ENCODE measurements at regions not wholly inside any gene's neighbourhood (a gene's known extent, or its start where the extent isn't known, plus 50 kb on each side); places are given as distances from the start of the nearest gene placed in this dataset.

DNA sequence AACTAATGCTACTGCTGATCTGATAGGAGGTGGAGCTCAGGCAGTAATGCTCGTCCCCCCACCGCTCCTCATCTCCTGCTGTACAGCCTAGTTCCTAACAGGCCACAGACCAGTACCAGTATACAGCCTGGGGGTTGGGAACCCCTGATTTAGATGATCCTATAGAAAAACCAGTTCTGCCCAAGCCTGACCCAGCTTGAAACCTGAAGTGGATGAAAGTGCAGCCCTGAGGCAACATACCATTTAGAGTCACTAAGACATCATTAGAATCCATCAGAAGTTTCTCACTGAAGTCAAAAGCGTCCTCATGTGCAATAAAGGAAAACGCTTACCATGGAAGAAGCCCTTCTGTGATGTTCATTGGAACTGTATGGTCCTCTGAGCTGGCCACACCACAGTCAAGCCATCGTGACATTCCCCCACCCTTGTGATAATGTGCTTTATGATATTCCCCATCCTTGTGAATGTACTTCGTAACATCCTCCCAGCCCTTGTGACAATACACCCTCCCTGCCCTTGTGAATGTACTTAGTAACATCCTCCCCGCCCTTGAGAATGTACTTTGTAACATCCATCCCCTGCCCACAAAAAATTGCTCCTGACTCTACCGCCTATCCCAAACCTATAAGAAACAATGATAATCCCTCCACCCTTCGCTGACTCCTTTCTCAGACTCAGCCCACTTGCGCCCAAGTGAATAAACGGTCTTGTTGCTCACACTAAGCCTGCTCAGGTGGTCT lies 65.9 kb upstream of the HECTD2 start:
- no peaks in the 10 kb centered on the region for H3K79me1 ChIP-seq (ENCODE audit: low read length)
- no peak overlapping the region for H3K4ac ChIP-seq (ENCODE audit: low read depth, low read length)
- no peaks in the 10 kb centered on the region for H3K4me1 ChIP-seq (ENCODE audit: control insufficient read depth, low read depth, low read length)
- H4K5ac ChIP-seq (ENCODE audit: low read length): no peak overlapping the region
- no peak overlapping the region for H3K56ac ChIP-seq (ENCODE audit: low read length)
- H3K23ac ChIP-seq (ENCODE audit: low read length): no peak overlapping the region
- H3K27ac ChIP-seq (ENCODE audit: low read depth, low read length): no peak overlapping the region
- no peak for DNase-seq
- no peaks in the 10 kb centered on the region for H3K27me3 ChIP-seq (ENCODE audit: insufficient read depth, low read length, poor library complexity)
- no peak overlapping the region for H2BK120ac ChIP-seq (ENCODE audit: low read depth, low read length)
- no peak overlapping the region for H3K18ac ChIP-seq (ENCODE audit: low read length)
- no CpG with 5 or more reads among the region's 11 CpGs for WGBS (ENCODE audit: extremely low coverage, insufficient coverage, low lambda C conversion rate)
- no peaks in the 10 kb centered on the region for H3K79me2 ChIP-seq (ENCODE audit: control insufficient read depth, insufficient read depth, low read length)
- H2BK5ac ChIP-seq (ENCODE audit: low read length): no peak overlapping the region
- H2AK5ac ChIP-seq (ENCODE audit: low read length): no peak overlapping the region
- no peak overlapping the region for H3K9ac ChIP-seq (ENCODE audit: low read length)
- H2BK15ac ChIP-seq (replicated peaks; ENCODE audit: low read depth): no peak overlapping the region
- H3K4me3 ChIP-seq (ENCODE audit: low read length): no peak overlapping the region
- no peaks in the 10 kb centered on the region for H3K36me3 ChIP-seq (ENCODE audit: control insufficient read depth, insufficient read depth, low read length)
- no peak overlapping the region for H4K8ac ChIP-seq (ENCODE audit: low read depth, low read length)
- H3K4me2 ChIP-seq (ENCODE audit: low read length): no peak overlapping the region

DNA sequence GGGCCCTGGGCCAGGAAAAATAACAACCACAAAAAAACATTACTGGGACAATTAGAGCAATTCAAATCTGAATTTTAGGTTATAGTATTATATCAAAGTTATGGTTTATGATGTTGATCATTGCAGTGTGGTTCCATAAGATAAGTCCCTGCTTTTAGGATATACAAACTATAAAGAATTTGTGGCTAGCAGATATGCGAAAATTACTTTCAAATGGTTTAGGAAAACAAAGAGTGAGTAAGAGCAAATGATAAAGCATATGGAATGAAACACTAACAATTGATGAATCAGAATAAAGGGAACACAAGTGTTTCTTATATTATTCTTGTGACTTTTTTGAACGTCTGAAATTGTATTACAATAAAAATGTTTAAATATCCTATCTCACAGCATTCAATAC lies 64.4 kb upstream of the HECTD2 start:
- no peak overlapping the region for H3K4me2 ChIP-seq (ENCODE audit: low read length)
- H3K4ac ChIP-seq (ENCODE audit: low read depth, low read length): no peak overlapping the region
- no peaks in the 10 kb centered on the region for H3K79me2 ChIP-seq (ENCODE audit: control insufficient read depth, insufficient read depth, low read length)
- H3K18ac ChIP-seq (ENCODE audit: low read length): no peak overlapping the region
- no peak overlapping the region for H3K27ac ChIP-seq (ENCODE audit: low read depth, low read length)
- no peaks in the 10 kb centered on the region for H3K27me3 ChIP-seq (ENCODE audit: insufficient read depth, low read length, poor library complexity)
- no peaks in the 10 kb centered on the region for H3K4me1 ChIP-seq (ENCODE audit: control insufficient read depth, low read depth, low read length)
- H3K23ac ChIP-seq (ENCODE audit: low read length): no peak overlapping the region
- WGBS (ENCODE audit: extremely low coverage, insufficient coverage, low lambda C conversion rate): no CpG with 5 or more reads among the region's 2 CpGs
- H3K4me3 ChIP-seq (ENCODE audit: low read length): no peak overlapping the region
- no peak for DNase-seq
- H2BK5ac ChIP-seq (ENCODE audit: low read length): no peak overlapping the region
- no peak overlapping the region for H4K5ac ChIP-seq (ENCODE audit: low read length)
- H3K56ac ChIP-seq (ENCODE audit: low read length): no peak overlapping the region
- H4K8ac ChIP-seq (ENCODE audit: low read depth, low read length): no peak overlapping the region
- no peak overlapping the region for H2BK15ac ChIP-seq (replicated peaks; ENCODE audit: low read depth)
- H2AK5ac ChIP-seq (ENCODE audit: low read length): no peak overlapping the region
- H3K36me3 ChIP-seq (ENCODE audit: control insufficient read depth, insufficient read depth, low read length): no peaks in the 10 kb centered on the region
- no peaks in the 10 kb centered on the region for H3K79me1 ChIP-seq (ENCODE audit: low read length)
- H3K9ac ChIP-seq (ENCODE audit: low read length): no peak overlapping the region
- H2BK120ac ChIP-seq (ENCODE audit: low read depth, low read length): no peak overlapping the region

DNA sequence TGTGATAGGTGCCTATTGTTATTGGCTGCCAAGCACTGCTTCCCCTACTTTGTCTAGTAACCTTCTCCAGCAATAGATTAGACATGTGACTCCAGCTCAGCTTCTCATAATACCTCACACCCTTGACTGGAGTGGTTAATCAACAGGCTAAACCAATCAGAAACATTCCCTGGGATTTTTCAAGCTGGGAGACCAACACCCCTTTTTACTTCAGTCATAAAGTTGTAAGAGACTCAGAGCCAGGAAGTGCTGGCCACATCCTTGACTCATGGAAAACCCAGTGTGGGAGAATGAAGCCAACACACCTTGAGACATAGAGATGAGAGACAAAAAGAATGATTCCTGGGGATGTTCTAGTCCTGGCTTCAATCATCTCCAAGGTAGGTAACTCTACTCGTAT lies 62.6 kb upstream of the HECTD2 start:
- WGBS (ENCODE audit: extremely low coverage, insufficient coverage, low lambda C conversion rate): no CpG with 5 or more reads among the region's 1 CpG

DNA sequence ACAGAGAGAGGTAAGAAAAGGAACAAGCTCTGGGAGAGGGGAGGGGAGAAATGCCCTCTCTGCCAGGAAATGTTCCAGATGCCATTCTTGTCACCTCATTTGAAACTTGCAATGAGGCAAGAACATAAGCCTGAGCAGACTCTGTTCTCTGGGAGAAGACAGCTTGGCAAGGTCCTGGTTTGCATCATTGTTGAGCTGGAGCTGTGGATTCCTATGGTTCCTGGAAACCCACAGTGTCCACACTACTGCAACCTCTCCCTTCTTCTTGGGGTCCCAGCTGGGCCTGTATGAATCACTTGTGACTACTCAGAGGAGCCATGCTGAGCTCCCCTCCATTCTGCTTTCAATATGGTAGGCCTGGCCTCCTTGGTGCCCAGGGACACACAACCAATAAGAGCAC lies 60.8 kb upstream of the HECTD2 start:
- H4K5ac ChIP-seq (ENCODE audit: low read length): no peak overlapping the region
- no peaks in the 10 kb centered on the region for H3K79me1 ChIP-seq (ENCODE audit: low read length)
- DNase-seq: peak; percentile 86
- no peak overlapping the region for H3K18ac ChIP-seq (ENCODE audit: low read length)
- no peaks in the 10 kb centered on the region for H3K27me3 ChIP-seq (ENCODE audit: insufficient read depth, low read length, poor library complexity)
- H2AK5ac ChIP-seq (ENCODE audit: low read length): no peak overlapping the region
- H4K8ac ChIP-seq (ENCODE audit: low read depth, low read length): no peak overlapping the region
- H3K4me1 ChIP-seq (ENCODE audit: control insufficient read depth, low read depth, low read length): no peaks in the 10 kb centered on the region
- H3K4me3 ChIP-seq (ENCODE audit: low read length): no peak overlapping the region
- H3K23ac ChIP-seq (ENCODE audit: low read length): no peak overlapping the region
- H3K27ac ChIP-seq (ENCODE audit: low read depth, low read length): no peak overlapping the region
- H3K4me2 ChIP-seq (ENCODE audit: low read length): no peak overlapping the region
- H3K79me2 ChIP-seq (ENCODE audit: control insufficient read depth, insufficient read depth, low read length): no peaks in the 10 kb centered on the region
- no peaks in the 10 kb centered on the region for H3K36me3 ChIP-seq (ENCODE audit: control insufficient read depth, insufficient read depth, low read length)
- no peak overlapping the region for H2BK15ac ChIP-seq (replicated peaks; ENCODE audit: low read depth)
- no peak overlapping the region for H2BK5ac ChIP-seq (ENCODE audit: low read length)
- no peak overlapping the region for H2BK120ac ChIP-seq (ENCODE audit: low read depth, low read length)
- H3K9ac ChIP-seq (ENCODE audit: low read length): no peak overlapping the region
- H3K4ac ChIP-seq (ENCODE audit: low read depth, low read length): no peak overlapping the region
- H3K56ac ChIP-seq (ENCODE audit: low read length): no peak overlapping the region

More for the DNA sequence above, 62.6 kb upstream of the HECTD2 start:
- no peaks in the 10 kb centered on the region for H3K4me1 ChIP-seq (ENCODE audit: control insufficient read depth, low read depth, low read length)
- no peak overlapping the region for H2BK120ac ChIP-seq (ENCODE audit: low read depth, low read length)
- H4K8ac ChIP-seq (ENCODE audit: low read depth, low read length): no peak overlapping the region
- no peak overlapping the region for H3K18ac ChIP-seq (ENCODE audit: low read length)
- H3K79me2 ChIP-seq (ENCODE audit: control insufficient read depth, insufficient read depth, low read length): no peaks in the 10 kb centered on the region
- no peak overlapping the region for H3K9ac ChIP-seq (ENCODE audit: low read length)
- H3K4ac ChIP-seq (ENCODE audit: low read depth, low read length): no peak overlapping the region
- H3K4me2 ChIP-seq (ENCODE audit: low read length): no peak overlapping the region
- no peaks in the 10 kb centered on the region for H3K36me3 ChIP-seq (ENCODE audit: control insufficient read depth, insufficient read depth, low read length)
- no peak for DNase-seq
- no peak overlapping the region for H3K4me3 ChIP-seq (ENCODE audit: low read length)
- H2BK5ac ChIP-seq (ENCODE audit: low read length): no peak overlapping the region
- no peak overlapping the region for H3K56ac ChIP-seq (ENCODE audit: low read length)
- no peak overlapping the region for H3K27ac ChIP-seq (ENCODE audit: low read depth, low read length)
- no peak overlapping the region for H4K5ac ChIP-seq (ENCODE audit: low read length)
- H3K23ac ChIP-seq (ENCODE audit: low read length): no peak overlapping the region
- no peaks in the 10 kb centered on the region for H3K79me1 ChIP-seq (ENCODE audit: low read length)
- no peak overlapping the region for H2AK5ac ChIP-seq (ENCODE audit: low read length)
- no peak overlapping the region for H2BK15ac ChIP-seq (replicated peaks; ENCODE audit: low read depth)
- no peaks in the 10 kb centered on the region for H3K27me3 ChIP-seq (ENCODE audit: insufficient read depth, low read length, poor library complexity)

DNA sequence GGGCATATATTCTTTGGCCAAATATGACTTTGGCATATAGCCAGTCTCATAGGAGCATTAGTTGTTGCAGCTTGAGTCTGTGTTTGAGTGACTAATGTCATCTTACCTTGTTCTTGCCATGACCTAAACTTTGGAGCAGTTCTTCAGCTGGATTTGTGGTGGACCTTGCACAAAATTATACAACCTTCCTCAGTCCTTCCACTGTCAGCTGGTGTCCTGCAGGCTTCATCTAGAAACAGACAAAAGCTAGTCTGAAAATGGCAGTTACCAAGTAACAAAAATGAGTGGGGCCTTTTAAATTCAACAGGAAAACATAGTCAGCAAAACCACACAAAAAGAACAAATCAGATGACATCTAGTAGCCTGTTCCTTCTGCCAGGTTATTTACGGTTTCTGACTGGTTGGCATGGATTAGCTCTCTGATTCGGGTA lies 59.5 kb upstream of the HECTD2 start:
- Histone ChIP-seq H2BK120ac (ENCODE audit: low read depth, low read length) (no peak overlapping the region), H2BK15ac (replicated peaks; ENCODE audit: low read depth) (no peak overlapping the region), H4K5ac (ENCODE audit: low read length) (no peak overlapping the region), H3K23ac (ENCODE audit: low read length) (no peak overlapping the region), H3K79me1 (ENCODE audit: low read length) (no peaks in the 10 kb centered on the region), H3K4me1 (ENCODE audit: control insufficient read depth, low read depth, low read length) (no peaks in the 10 kb centered on the region), H3K4me2 (ENCODE audit: low read length) (no peak overlapping the region), H2BK5ac (ENCODE audit: low read length) (no peak overlapping the region), H3K4ac (ENCODE audit: low read depth, low read length) (no peak overlapping the region), H2AK5ac (ENCODE audit: low read length) (no peak overlapping the region), H3K36me3 (ENCODE audit: control insufficient read depth, insufficient read depth, low read length) (no peaks in the 10 kb centered on the region), H3K27me3 (ENCODE audit: insufficient read depth, low read length, poor library complexity) (no peaks in the 10 kb centered on the region), H4K8ac (ENCODE audit: low read depth, low read length) (no peak overlapping the region), H3K79me2 (ENCODE audit: control insufficient read depth, insufficient read depth, low read length) (no peaks in the 10 kb centered on the region), H3K18ac (ENCODE audit: low read length) (no peak overlapping the region), H3K4me3 (ENCODE audit: low read length) (no peak overlapping the region), H3K56ac (ENCODE audit: low read length) (no peak overlapping the region), H3K27ac (ENCODE audit: low read depth, low read length) (no peak overlapping the region), H3K9ac (ENCODE audit: low read length) (no peak overlapping the region)
- WGBS (ENCODE audit: extremely low coverage, insufficient coverage, low lambda C conversion rate): no CpG with 5 or more reads among the region's 2 CpGs
- DNase-seq: no peak

DNA sequence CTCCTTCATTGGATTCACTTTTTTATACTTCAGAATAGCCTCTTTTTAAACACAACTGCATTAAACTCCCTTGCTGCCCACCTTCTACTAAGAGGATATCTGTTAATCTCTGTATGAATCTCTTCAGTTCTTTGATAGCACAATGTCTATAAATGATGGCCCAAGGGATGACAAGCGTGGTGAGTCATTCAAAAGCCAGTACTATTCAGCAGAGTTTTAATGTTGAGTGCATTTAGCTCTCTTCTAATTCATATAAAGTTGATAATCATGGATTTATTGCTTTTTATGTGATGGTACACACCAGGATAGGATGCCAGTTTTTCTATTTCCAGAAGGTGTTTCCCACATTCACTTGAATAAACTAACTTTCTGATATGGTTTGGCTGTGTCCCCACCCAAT lies 57.4 kb upstream of the HECTD2 start:
- Histone ChIP-seq H3K56ac (ENCODE audit: low read length) (no peak overlapping the region), H4K5ac (ENCODE audit: low read length) (no peak overlapping the region), H3K9ac (ENCODE audit: low read length) (no peak overlapping the region), H2BK15ac (replicated peaks; ENCODE audit: low read depth) (no peak overlapping the region), H3K79me2 (ENCODE audit: control insufficient read depth, insufficient read depth, low read length) (no peaks in the 10 kb centered on the region), H3K4me3 (ENCODE audit: low read length) (no peak overlapping the region), H3K4me1 (ENCODE audit: control insufficient read depth, low read depth, low read length) (no peaks in the 10 kb centered on the region), H3K23ac (ENCODE audit: low read length) (no peak overlapping the region), H3K4me2 (ENCODE audit: low read length) (no peak overlapping the region), H3K18ac (ENCODE audit: low read length) (no peak overlapping the region), H3K27me3 (ENCODE audit: insufficient read depth, low read length, poor library complexity) (no peaks in the 10 kb centered on the region), H3K79me1 (ENCODE audit: low read length) (no peaks in the 10 kb centered on the region), H2BK120ac (ENCODE audit: low read depth, low read length) (no peak overlapping the region), H2BK5ac (ENCODE audit: low read length) (no peak overlapping the region), H2AK5ac (ENCODE audit: low read length) (no peak overlapping the region), H3K36me3 (ENCODE audit: control insufficient read depth, insufficient read depth, low read length) (no peaks in the 10 kb centered on the region), H4K8ac (ENCODE audit: low read depth, low read length) (no peak overlapping the region), H3K27ac (ENCODE audit: low read depth, low read length) (no peak overlapping the region), H3K4ac (ENCODE audit: low read depth, low read length) (no peak overlapping the region)
- no peak for DNase-seq
- no CpG with 5 or more reads among the region's 1 CpG for WGBS (ENCODE audit: extremely low coverage, insufficient coverage, low lambda C conversion rate)
